ENCODE measurements at regions not wholly inside any gene's neighbourhood (a gene's known extent, or its start where the extent isn't known, plus 50 kb on each side); places are given as distances from the start of the nearest gene placed in this dataset.

- DNase-seq: no peak
- H3K9me3 ChIP-seq: no peaks in the 10 kb centered on the region
- H3K27ac ChIP-seq: no peak overlapping the region
- intact Hi-C loops (cut with DNase I): loop anchor here in 2 of 4 donors (10.0 kb wide), 1 partner anchor 201 kb away; no protein-coding TSS in a partner anchor
- H3K4me3 ChIP-seq: no peak overlapping the region
- no peak for TF ChIP-seq POLR2A (IDR thresholded peaks at IDR 0.05)
- no peak for TF ChIP-seq CTCF (IDR thresholded peaks at IDR 0.05)
- TF ChIP-seq EP300 (IDR thresholded peaks at IDR 0.05): no peak
- H3K4me1 ChIP-seq (ENCODE audit: insufficient read depth): peaks cover 5% of the 10 kb centered on the region
- H3K27me3 ChIP-seq: no peaks in the 10 kb centered on the region
- WGBS, 3 donors: 93 to 95% (median 94%) methylated on average over 5 of the region's 5 CpGs
- H3K36me3 ChIP-seq: no peaks in the 10 kb centered on the region
Measured at GRCh38 chr12:69065775-69066174, 132.8 kb upstream of the CPM start.

GRCh38 chr12:69066492-69067373 is 133.8 kb upstream of the CPM start:
- no peak for DNase-seq
- peaks cover 5% of the 10 kb centered on the region for H3K4me1 ChIP-seq (ENCODE audit: insufficient read depth)
- H3K36me3 ChIP-seq: no peaks in the 10 kb centered on the region
- no peaks in the 10 kb centered on the region for H3K27me3 ChIP-seq
- intact Hi-C loops (cut with DNase I): loop anchor here in 2 of 4 donors (10.0 kb wide), 1 partner anchor 202 kb away; no protein-coding TSS in a partner anchor
- H3K27ac ChIP-seq: no peak overlapping the region
- H3K9me3 ChIP-seq: no peaks in the 10 kb centered on the region
- no peak overlapping the region for H3K4me3 ChIP-seq
- 86 to 91% (median 90%) methylated on average over 6 of the region's 6 CpGs for WGBS, 3 donors
- TF ChIP-seq EP300 (IDR thresholded peaks at IDR 0.05) (no peak), CTCF (IDR thresholded peaks at IDR 0.05) (no peak), POLR2A (IDR thresholded peaks at IDR 0.05) (no peak)

- TF ChIP-seq EP300 (IDR thresholded peaks at IDR 0.05) (no peak), CTCF (IDR thresholded peaks at IDR 0.05) (no peak), POLR2A (IDR thresholded peaks at IDR 0.05) (no peak)
- no peak for DNase-seq
Measured at GRCh38 chr12:69067713-69068112, 134.7 kb upstream of the CPM start.

GRCh38 chr12:69068448-69068847 is 135.5 kb upstream of the CPM start:
- DNase-seq: no peak
- intact Hi-C loops (cut with DNase I): loop anchor here in 2 of 4 donors (10.0 kb wide), 1 partner anchor 204 kb away; no protein-coding TSS in a partner anchor

More at GRCh38 chr12:69067713-69068112, 134.7 kb upstream of the CPM start:
- Histone ChIP-seq H3K4me3 (no peak overlapping the region), H3K36me3 (no peaks in the 10 kb centered on the region), H3K27ac (no peak overlapping the region), H3K4me1 (ENCODE audit: insufficient read depth) (peaks cover 3% of the 10 kb centered on the region), H3K9me3 (no peaks in the 10 kb centered on the region), H3K27me3 (no peaks in the 10 kb centered on the region)
- WGBS, 3 donors: 92 to 97% (median 95%) methylated on average over 6 of the region's 6 CpGs
- intact Hi-C loops (cut with DNase I): loop anchor here in 2 of 4 donors (10.0 kb wide), 1 partner anchor 203 kb away; no protein-coding TSS in a partner anchor

More at GRCh38 chr12:69068448-69068847, 135.5 kb upstream of the CPM start:
- TF ChIP-seq POLR2A (IDR thresholded peaks at IDR 0.05): no peak
- TF ChIP-seq EP300 (IDR thresholded peaks at IDR 0.05): no peak
- TF ChIP-seq CTCF (IDR thresholded peaks at IDR 0.05): no peak
- H3K9me3 ChIP-seq: no peaks in the 10 kb centered on the region
- 84 to 93% (median 90%) methylated on average over 3 of the region's 3 CpGs for WGBS, 3 donors
- no peak overlapping the region for H3K4me3 ChIP-seq
- no peaks in the 10 kb centered on the region for H3K36me3 ChIP-seq
- no peak overlapping the region for H3K27ac ChIP-seq
- peaks cover 1% of the 10 kb centered on the region for H3K4me1 ChIP-seq (ENCODE audit: insufficient read depth)
- H3K27me3 ChIP-seq: no peaks in the 10 kb centered on the region

All from ovary (tissue), 7 donors.